Thyroid gland (tissue), 4 donors: ENCODE measurements at regions not wholly inside any gene's neighbourhood (a gene's known extent, or its start where the extent isn't known, plus 50 kb on each side); places are given as distances from the start of the nearest gene placed in this dataset.

Experiments
- DNase-seq, 2 donors: peaks; one replicate each; pipeline ENCODE4 v3.0.0-alpha.2; 2019
- H3K27ac ChIP-seq, 3 donors: fragments of 200-600 bp; sonication (generic); 1 replicate in 2 of 3; 2 replicates in 1 of 3; pipeline ENCODE4 v1.5.1; 2016 to 2019; ENCODE audit warnings: mild to moderate bottlenecking in 1 of 3, moderate library complexity in 1 of 3
- H3K27me3 ChIP-seq: fragments of 200-600 bp; sonication (generic); one replicate; pipeline ENCODE4 v1.5.1; 2019
- H3K36me3 ChIP-seq, 2 donors: fragments of 200-600 bp; sonication (generic); one replicate each; pipeline ENCODE4 v1.5.1; 2016 to 2019
- H3K4me1 ChIP-seq, 2 donors: fragments of 200-600 bp; sonication (generic); one replicate each; pipeline ENCODE4 v1.5.1; 2017 to 2019
- H3K4me3 ChIP-seq, 3 donors: fragments of 200-600 bp; sonication (generic); replicated peaks in 1 of 3; 1 replicate in 2 of 3; 2 replicates in 1 of 3; pipeline ENCODE4 v1.5.1; 2016; ENCODE audit warnings: mild to moderate bottlenecking in 1 of 3
- H3K9me3 ChIP-seq: fragments of 200-600 bp; sonication (generic); one replicate; pipeline ENCODE4 v1.5.1; 2017
- POLR2A ChIP-seq, 2 donors: fragments of 450-650 bp; IDR thresholded peaks; one replicate each; pipeline ENCODE4 v1.6.1; 2017; ENCODE audit warnings: antibody characterized with exemption in 2 of 2, mild to moderate bottlenecking in 2 of 2, moderate library complexity in 1 of 2
- WGBS, 2 donors: methylation state at CpG; one replicate each; pipeline ENCODE4 v1.1.5; 2017; 5-methylcytosine and 5-hydroxymethylcytosine counted together
- intact Hi-C: fragments of 100-400 bp; cut with DNase I; formaldehyde crosslinking; loops from one replicate; pipeline ENCODE4 v1.15.1; 2023
- TF ChIP-seq, protein P1 (sequence below), 6 experiments: fragments of 200-600 bp in 3 of 6; fragments of 450-650 bp in 3 of 6; sonication (generic) in 3 of 6; IDR thresholded peaks; one replicate each; pipeline ENCODE4 v1.5.1; 2016 to 2019; ENCODE audit warnings: antibody characterized with exemption in 6 of 6, mild to moderate bottlenecking in 2 of 6, inconsistent platforms in 1 of 6, moderate library complexity in 1 of 6

GRCh38 chr12:126734710-126735109 is 1532.3 kb upstream of the TMEM132C start:
- no peak overlapping the region for H3K27ac ChIP-seq
- H3K27me3 ChIP-seq, result no peaks in the 10 kb centered on the region
- H3K4me1 ChIP-seq, result no peaks in the 10 kb centered on the region
- H3K9me3 ChIP-seq, result no peaks in the 10 kb centered on the region
- no peaks in the 10 kb centered on the region for H3K36me3 ChIP-seq
- no peak overlapping the region for H3K4me3 ChIP-seq
- no peak for TF ChIP-seq POLR2A (IDR thresholded peaks at IDR 0.05)
- TF ChIP-seq, protein P1, sequence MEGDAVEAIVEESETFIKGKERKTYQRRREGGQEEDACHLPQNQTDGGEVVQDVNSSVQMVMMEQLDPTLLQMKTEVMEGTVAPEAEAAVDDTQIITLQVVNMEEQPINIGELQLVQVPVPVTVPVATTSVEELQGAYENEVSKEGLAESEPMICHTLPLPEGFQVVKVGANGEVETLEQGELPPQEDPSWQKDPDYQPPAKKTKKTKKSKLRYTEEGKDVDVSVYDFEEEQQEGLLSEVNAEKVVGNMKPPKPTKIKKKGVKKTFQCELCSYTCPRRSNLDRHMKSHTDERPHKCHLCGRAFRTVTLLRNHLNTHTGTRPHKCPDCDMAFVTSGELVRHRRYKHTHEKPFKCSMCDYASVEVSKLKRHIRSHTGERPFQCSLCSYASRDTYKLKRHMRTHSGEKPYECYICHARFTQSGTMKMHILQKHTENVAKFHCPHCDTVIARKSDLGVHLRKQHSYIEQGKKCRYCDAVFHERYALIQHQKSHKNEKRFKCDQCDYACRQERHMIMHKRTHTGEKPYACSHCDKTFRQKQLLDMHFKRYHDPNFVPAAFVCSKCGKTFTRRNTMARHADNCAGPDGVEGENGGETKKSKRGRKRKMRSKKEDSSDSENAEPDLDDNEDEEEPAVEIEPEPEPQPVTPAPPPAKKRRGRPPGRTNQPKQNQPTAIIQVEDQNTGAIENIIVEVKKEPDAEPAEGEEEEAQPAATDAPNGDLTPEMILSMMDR (IDR thresholded peaks at IDR 0.05), result no peak
- intact Hi-C loops, result no loop called here
- 63 to 76% methylated on average over 8 of the region's 8 CpGs for WGBS, 2 donors
- no peak for DNase-seq

DNA sequence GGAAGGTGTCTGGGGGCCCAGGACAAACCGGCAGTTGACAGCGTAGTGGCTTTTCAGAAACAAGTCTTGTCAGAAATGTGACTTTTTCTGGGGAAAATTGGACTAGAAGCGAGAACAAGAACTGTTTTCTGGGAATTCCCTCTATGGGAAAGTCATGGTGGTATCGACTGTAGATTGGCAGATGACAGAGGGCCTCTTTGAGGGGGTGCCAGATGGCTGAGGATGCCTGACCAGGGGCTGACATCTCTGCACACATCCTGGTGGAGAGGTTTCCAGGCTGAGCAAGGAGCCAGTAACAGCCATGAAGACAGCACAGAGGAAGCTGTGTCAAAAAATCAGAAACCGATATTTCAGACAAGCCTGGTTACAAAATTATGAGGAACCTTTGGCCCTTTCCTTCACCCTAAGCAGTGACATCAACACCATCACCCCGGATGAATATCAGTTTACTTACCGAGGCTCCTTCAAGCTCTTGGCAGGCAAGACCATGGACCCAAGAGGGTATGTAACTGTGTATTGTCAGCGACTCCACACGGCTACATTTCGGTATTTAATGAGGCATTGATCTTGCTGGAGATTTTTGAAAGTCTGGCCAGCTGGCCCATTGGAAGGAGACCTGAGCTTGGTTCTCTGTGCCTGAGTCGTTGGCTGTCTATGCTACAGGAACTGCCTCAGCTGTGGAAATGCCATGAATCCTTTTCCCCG is 1525.3 kb upstream of the TMEM132C start:
- H3K4me3 ChIP-seq, result no peak overlapping the region
- intact Hi-C loops, result no loop called here
- no peak overlapping the region for H3K27ac ChIP-seq
- TF ChIP-seq, protein P1 (IDR thresholded peaks at IDR 0.05), result no peak
- TF ChIP-seq POLR2A (IDR thresholded peaks at IDR 0.05), result no peak
- H3K27me3 ChIP-seq, result no peaks in the 10 kb centered on the region
- WGBS, 2 donors, result 74 to 86% methylated on average over 12 of the region's 12 CpGs
- no peaks in the 10 kb centered on the region for H3K36me3 ChIP-seq
- no peaks in the 10 kb centered on the region for H3K9me3 ChIP-seq
- H3K4me1 ChIP-seq, result no peaks in the 10 kb centered on the region
- no peak for DNase-seq

GRCh38 chr12:126742241-126742641 is 1524.7 kb upstream of the TMEM132C start:
- no peak overlapping the region for H3K27ac ChIP-seq
- intact Hi-C loops, result no loop called here

DNA sequence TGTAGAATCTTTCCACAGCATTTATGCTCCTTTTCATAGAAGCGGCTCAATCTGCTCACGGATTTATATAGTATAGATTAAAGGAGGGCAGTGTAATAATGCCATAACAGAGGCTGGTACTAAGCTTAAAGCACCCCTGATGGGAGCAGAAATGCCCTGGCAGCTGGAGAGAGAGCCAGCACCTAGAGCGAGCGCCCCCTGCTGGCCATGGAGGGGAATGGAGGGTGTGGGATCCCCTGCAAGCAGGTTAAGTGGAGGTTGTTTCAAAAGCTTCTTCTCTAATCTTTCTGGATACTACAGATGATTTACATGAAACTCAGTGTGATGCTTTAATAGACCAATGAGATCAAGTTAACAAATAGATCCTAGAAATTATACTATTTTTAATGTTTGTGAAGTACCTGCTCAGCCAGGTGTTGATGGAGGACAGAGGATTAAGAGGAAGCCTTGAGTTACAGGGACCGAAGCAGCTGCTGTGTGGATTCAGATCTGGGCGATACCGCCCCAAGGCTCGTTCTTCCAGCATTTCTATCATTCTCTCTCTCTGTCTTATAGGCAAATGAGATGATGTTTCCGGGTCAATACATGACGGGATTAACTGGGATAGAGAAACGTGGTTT is 1519.3 kb upstream of the TMEM132C start:
- H3K27me3 ChIP-seq, result no peaks in the 10 kb centered on the region
- no peaks in the 10 kb centered on the region for H3K4me1 ChIP-seq
- peak; percentile 33 to 47 for DNase-seq
- no peaks in the 10 kb centered on the region for H3K36me3 ChIP-seq
- WGBS, 2 donors, result 48 to 61% methylated on average over 11 of the region's 11 CpGs
- intact Hi-C loops, result no loop called here
- H3K4me3 ChIP-seq, result no peak overlapping the region
- H3K9me3 ChIP-seq, result no peaks in the 10 kb centered on the region
- TF ChIP-seq, protein P1 (IDR thresholded peaks at IDR 0.05), result peak; percentile 48 to 88 (median 64)
- no peak for TF ChIP-seq POLR2A (IDR thresholded peaks at IDR 0.05)
- H3K27ac ChIP-seq, result no peak overlapping the region

More at GRCh38 chr12:126742241-126742641, 1524.7 kb upstream of the TMEM132C start:
- TF ChIP-seq, protein P1 (IDR thresholded peaks at IDR 0.05), result no peak
- no peak for TF ChIP-seq POLR2A (IDR thresholded peaks at IDR 0.05)
- Histone ChIP-seq H3K4me1 (no peaks in the 10 kb centered on the region), H3K27me3 (no peaks in the 10 kb centered on the region), H3K4me3 (no peak overlapping the region), H3K9me3 (no peaks in the 10 kb centered on the region), H3K36me3 (no peaks in the 10 kb centered on the region)
- DNase-seq, result no peak
- WGBS, 2 donors, result 52 to 86% methylated on average over 8 to 9 of the region's 9 CpGs

- H3K27me3 ChIP-seq, result no peaks in the 10 kb centered on the region
- H3K27ac ChIP-seq, result no peak overlapping the region
- no peak overlapping the region for H3K4me3 ChIP-seq
- DNase-seq, result no peak
- TF ChIP-seq, protein P1 (IDR thresholded peaks at IDR 0.05), result no peak
- no peaks in the 10 kb centered on the region for H3K36me3 ChIP-seq
- 65 to 75% methylated on average over 4 of the region's 4 CpGs for WGBS, 2 donors
- intact Hi-C loops, result no loop called here
- H3K4me1 ChIP-seq, result no peaks in the 10 kb centered on the region
- no peaks in the 10 kb centered on the region for H3K9me3 ChIP-seq
These were observed 1514.9 kb upstream of the TMEM132C start for GRCh38 chr12:126752021-126752420.
